Right renal cortex interstitium (tissue), 3 donors: ENCODE measurements at regions not wholly inside any gene's neighbourhood (a gene's known extent, or its start where the extent isn't known, plus 50 kb on each side); places are given as distances from the start of the nearest gene placed in this dataset.
"Not testable (repeated sequence)": the region's sequence is repeated elsewhere in the genome, so short reads cannot be mapped to it uniquely, and the experiment has no call there.

Experiments
- DNase-seq, 3 donors: peaks; one replicate each; pipeline ENCODE4 v3.0.0-alpha.2; 2013; ENCODE audit warnings: low read depth in 3 of 3, low spot score in 2 of 3

DNA sequence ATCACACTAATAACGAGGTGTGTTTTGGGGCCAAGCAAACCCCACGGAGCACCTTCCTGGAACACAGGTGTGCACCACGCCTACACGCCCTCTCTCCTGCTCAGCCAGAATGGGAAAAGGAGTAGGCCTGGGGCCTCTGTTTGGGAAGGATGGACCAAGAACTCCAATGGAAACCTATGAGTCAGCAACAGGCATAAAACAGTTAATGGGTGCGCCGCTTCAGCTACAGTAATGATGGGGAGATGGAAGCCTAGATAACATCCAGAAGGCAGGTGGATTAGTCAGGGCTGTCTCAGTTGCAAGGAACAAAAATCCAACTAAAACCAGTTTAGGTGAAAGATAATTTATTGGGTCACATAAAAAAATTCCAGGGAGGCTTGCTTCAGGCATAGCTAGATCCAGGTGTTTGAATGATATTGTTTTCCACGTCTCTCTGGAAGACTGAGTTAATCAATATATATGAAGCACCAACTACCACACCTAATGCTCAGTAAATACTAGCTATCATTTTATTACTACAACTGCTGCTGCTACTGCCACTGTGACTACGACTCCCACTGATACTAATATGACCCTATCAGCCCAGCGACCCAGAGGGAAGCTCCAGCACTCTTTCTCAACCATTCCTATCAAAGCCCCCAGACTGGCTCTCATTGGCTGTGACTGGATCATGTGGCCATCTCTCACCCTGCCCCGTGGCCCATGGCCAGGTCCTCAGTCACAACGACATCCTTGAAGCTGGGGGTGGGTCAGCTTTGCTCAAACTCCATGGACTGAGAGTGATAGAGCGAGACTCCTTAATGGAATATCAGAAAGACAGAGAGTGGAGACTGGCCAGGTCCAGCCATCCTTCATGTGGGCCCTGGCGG, 155.2 kb upstream of the PTPN1 start:
- DNase-seq: no peak

DNA sequence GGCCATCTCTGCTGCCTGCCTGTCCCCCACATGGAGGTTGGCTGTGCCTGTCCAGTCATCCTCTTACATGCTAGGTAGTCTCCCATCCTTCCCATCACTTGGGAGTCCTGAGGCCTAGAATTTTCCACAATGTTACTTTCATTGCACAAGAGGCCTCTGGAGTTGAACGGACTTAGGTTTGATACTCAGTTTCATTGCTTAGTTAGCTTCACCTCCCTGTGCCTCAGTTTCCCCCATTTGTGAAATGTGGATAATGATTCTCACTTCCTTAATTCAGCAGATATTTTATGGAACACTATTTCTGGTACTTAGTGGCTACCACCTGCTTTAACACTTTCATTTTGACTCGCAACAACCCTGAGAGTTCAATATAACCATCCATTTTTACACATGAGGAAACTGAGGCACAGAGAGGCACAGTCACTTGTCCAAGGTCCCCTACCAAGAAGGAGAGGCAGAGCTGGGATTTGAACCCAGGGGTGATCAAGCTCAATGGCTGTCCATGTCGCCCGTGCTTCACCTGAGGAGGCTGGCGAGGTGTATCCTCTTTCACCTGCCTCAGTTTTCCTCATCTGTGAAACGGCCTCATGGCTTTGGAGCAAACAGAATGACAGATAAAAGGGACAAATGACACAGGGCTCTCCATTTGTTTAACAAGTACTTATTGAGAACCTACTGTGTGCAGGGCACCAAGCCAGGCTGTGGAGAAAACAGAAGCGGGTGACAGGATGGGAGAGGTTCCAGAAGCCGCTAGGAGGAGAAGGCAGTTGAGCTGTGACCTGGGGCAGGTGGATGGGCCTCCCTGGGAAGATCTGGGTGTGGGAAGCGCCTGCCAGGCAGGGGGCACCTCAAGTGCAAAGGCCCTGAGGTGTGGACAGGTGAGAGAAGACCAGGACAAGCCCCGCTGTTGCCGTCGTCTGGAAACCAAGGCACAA, 154.3 kb upstream of the PTPN1 start:
- DNase-seq: no peak

DNA sequence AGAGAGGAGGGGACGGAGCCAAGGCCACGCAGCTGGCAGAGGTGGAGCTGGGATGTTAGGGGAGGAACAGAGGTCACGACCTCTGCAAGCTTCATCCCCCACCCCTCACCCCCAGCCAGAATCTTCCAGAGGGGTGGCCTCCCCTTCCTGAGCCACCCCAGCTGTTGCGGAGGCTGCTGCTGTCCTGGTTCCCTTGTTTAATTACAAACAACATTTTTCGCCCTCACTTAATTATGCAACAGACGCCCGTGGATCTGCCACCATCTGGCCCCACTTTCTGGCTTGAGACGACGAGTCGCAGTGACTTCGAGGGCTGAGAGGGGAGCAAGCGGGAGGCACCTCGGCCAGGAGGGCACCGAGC, 153.7 kb upstream of the PTPN1 start:
- no peak for DNase-seq

DNA sequence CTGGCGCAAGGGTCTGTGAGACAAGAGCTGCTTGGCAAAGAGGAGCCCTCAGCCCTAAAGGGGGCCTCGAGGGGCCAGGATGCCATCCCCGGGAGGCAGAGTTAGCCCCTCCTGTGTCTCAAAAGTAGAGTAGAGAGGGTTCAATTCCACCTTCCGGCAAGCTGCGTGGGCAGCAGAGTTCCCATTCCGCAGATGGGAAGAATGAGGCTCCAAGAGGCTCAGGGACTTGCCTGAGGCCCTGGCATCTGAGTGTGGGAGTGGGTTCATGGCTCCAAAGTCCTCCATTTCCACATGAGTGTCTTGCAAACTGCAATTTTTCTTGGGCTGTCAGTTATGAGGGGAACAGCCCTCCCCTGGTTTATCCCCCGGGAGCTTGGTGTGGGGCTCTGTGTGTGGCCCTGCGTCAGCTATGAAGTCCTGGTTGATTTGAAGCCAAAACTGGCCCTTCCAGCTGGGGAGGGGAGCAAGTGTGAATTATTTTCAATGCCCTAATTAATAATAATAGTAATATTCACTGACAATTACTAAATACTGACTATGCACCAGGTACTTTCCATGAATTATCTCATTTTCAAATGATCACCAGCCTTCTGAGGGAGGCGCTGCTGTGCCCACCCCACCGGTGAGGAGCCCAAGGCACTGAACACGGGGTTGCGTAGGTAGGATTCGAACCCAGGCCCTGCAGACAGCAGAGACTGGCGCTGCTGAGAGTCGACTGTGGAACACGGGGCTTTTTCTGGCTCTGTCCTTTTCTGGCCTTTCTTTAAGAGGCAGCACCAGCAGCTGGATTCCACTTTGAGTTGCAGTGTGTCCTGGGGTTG, 153.0 kb upstream of the PTPN1 start:
- no peak for DNase-seq

DNA sequence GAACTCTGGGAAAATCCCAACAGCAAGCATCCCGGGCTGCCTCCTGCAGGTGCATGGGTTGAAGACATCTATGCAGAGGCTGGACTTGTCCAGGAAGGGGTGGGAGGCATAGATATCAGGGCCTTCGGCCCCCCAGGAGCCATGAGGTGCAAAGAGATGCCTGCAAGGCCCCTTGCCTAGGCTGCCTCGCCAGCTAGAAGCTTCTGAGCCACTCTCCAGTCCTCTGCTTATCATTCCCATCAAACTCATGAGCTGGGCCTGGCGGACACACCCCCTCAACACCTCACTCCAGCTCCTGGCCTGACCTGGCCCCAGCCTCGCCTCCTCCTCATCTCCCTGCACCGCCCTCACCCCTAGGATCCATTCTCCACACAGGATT, 152.4 kb upstream of the PTPN1 start:
- DNase-seq: no peak

DNA sequence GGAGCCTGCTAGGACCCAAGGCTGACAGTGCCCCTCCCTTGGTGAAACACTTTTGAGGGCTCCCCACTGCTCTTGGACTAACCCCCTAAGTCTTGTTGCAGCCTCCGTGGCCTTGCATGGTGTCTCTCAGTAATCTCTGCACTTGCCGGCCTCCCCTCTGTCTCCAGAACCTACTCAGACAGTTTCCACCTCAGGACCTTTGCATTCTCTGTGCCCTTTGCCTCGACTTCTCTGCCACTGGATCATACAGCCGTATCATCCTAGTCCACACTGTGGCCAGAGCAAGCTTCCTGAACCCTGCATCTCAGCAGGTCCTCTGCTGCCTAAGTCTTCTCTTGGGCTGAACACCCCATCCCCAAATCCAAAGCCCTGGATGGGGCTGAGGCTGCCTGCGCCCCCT, 152.0 kb upstream of the PTPN1 start:
- no peak for DNase-seq

DNA sequence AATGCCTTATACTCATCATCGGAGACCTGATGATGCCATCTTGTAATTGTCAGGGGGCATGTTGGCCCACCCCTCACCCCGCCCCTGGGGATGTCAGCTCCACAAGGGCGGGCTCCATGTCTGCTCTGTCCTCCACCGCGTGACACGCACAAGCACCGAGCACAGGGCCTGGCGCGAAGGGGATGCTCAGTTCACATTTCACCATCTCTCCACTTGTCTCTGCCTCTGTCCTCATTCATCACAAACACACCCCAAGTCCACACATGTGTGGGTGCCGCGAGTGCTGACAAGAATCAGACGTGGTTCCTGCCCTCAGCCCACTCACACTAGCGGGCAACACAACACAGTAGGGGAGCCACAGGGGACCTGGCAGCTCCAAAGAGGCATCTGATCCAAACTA, 151.2 kb upstream of the PTPN1 start:
- DNase-seq: no peak

DNA sequence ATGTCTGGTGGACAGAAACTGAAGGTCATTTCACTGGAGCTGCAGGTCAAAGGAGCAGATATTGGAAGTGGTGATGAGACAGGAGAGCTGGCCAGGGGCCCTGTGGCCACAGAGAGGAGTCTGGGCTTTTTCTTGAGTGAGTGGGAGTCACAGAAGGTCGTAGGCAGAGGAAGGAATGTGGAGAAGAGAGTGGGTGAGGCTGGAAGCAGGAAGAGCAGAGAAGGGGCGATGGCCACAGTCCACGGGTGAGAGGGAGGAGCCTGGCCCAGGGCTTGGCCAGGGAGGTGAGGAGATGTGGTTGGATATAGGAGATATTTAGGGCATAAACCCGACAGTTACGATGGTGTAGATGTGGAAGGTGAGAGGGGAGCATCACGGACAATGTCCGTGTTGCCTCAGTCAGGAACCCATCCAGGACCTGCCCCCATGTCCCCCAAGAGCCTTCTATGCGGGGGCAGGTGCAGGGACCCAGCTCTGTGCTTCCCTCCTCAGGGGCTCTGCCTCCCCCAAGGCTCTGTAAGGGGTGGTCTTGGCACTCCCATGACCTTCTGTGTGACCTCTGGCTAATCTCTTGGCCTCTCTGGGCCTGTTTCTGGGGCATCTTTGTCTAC, 150.5 kb upstream of the PTPN1 start:
- DNase-seq: no peak

DNA sequence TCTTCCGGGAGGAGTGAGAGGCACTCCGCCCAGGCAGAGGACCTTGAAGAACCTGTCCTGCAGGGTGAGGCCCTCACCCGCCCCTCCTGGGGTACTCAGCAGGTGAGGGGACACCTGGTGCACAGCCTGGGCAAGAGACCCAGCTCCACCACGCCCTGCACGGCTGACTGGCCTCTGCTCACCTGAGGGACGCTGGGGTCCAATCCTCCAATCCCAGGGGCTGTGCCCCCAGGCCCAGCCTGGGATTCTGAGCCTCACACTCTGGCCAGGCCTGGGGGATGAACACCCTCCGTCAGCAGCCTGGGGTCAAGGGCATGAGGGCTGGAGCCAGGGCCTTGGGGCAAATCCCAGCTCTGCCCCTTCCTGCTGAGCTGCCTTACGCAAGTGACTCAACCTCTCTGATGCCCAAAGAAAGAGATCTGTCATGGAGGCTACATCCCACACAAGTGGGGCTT, 149.9 kb upstream of the PTPN1 start:
- DNase-seq: no peak

DNA sequence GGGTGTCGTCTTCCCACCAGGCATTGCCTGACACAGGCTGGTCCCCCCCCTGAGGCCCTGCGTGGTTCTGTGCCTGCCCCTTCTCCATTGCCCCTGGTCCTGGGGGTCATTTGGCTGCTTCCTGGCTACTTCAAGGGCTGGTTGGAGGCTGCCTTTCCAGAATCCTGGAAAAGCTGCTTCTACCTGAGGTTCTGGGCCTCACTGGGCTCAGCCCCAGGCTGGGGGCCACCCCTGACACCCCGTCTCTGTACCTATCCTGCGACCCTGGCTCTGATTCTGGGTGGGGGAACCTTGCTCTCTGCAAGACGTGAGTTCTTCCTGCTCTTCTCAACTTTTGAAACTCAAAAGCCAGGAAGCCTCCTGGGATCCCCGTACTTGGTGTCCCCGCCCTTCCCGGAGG, 149.3 kb upstream of the PTPN1 start:
- DNase-seq: no peak

DNA sequence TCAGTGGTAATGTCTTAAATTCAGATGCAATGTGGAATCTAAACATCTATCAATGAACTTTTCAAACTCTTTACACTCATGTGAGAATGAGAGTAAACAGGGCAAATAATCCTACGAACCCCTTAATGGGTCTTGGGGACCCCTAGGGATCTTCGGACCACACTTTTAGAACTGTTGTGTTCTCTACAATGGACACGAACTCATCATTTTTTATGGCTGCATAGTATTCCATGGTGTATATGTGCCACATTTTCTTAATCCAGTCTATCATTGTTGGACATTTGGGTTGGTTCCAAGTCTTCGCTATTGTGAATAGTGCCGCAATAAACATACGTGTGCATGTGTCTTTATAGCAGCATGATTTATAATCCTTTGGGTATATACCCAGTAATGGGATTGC, 148.0 kb upstream of the PTPN1 start:
- DNase-seq: not testable (repeated sequence)

DNA sequence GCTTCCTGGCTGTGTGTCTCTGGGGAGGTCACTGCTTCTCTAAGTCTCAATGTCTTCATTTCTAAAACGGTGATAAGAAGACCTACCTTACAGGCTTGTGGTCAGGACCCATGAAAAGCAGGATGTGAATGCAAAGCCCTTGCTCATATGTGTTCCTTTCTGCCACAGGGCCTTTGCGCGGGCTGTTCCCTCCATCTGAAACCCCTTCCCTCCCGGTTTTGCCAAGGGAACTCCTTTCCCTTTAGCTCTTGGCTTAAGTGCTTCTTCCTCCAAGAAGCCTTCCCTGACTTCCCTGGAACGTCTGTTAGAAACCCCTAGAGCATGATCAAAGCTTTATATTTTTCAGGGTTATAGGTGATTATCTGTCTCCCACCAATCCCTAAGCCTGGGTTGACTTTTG, 147.2 kb upstream of the PTPN1 start:
- DNase-seq: no peak

DNA sequence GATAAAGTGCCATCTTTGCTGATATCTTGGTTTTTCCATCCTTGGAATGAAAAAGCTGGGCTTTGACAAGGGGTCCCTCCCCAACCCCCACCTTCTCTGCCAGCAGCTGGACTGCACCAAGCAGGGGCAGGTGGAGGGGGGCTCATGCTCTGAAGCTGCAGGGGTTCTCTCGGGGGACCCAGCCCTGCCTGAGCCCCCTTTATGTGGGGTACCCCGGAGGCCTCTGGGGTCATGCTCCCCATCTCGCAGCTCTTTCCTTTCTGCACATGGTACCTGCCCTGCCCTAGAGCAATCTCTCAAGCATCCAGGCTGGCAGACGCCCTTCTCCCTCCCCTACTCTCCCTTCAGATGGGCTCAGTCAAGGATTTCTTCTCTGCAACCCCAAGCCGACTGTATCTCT, 146.7 kb upstream of the PTPN1 start:
- no peak for DNase-seq

DNA sequence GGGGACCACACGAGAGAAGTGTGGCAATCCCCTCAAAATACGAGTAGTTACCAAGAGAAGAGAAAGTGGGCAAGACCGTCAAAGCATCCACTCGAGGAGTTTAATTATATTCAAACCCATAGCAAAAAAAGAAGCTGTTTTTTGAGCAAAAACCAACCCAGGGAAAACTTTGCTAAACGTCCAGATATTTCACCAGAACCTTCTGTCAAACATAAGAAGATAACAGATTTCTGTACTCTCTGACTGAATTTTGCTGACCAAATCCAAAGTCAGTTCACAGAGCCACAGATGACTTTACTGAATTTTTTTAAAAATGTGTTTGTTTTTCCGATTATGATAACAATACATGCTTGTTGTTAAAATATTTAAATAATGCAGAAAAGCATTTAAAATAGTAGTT, 145.6 kb upstream of the PTPN1 start:
- DNase-seq: no peak

DNA sequence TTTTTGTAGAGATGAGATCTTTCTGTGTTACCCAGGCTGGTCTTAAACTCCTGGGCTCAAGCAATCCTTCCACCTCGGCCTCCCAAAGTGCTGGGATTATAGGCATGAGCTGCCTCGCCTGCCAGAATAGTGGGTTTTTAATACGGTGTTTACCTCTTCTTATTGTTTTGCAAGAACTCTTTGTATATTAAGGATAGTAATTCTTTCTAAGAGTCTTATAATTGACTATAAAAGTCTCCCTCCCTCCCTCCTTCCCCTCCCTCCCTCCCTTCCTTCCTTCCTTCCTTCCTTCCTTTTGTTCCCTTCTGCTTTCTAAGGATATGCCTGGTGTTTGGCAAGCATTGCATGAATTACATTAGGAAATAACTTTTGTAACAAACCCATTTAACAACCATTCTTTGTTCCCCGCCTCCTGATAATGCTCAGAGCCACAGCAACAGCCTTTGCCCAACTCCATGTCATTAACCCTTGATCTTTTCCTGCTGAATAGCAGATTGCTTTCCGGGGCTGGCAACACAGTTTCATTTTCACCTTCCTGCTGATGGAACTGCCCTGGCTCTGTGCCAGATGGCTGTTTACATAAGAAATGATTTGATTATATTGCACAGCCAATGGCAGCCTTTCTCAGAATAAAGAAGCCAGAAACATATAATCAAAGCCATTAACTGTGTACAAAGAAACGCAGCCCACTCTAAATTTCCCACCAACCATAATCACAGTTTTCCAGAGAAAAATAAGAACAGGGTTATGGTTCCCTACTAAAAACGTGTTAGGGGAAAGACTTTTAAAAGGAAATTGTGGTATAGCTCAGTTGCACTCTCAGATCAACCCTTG, 143.7 kb upstream of the PTPN1 start:
- peak in 2 of 3 donors; percentile 40 to 47 for DNase-seq

DNA sequence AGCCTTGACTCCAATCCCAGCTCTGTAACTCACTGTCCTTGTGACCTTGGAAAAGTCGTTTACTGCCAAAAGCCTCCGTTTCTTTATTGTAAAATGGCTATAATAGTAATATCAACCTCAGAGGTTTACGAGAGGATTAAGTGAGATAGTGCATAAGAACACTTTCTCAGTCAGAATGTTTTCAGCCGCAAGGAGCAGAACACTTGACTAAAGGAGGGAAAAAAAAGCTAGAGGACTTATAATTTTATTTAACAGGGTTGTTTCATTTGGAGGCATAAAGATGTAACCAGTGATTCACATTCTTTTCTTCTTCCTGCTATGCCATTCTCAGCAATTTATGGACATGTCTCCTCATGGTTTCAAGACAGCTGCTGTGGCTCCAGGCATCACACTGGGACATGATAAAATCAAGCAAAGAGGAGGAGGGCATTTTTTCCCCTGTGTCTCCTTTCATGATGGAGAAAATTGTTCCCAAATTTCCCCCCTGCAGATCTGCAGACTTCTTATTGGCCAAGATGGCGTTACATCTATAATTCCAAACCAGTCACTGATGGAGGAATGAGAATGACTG, 143.0 kb upstream of the PTPN1 start:
- no peak for DNase-seq

DNA sequence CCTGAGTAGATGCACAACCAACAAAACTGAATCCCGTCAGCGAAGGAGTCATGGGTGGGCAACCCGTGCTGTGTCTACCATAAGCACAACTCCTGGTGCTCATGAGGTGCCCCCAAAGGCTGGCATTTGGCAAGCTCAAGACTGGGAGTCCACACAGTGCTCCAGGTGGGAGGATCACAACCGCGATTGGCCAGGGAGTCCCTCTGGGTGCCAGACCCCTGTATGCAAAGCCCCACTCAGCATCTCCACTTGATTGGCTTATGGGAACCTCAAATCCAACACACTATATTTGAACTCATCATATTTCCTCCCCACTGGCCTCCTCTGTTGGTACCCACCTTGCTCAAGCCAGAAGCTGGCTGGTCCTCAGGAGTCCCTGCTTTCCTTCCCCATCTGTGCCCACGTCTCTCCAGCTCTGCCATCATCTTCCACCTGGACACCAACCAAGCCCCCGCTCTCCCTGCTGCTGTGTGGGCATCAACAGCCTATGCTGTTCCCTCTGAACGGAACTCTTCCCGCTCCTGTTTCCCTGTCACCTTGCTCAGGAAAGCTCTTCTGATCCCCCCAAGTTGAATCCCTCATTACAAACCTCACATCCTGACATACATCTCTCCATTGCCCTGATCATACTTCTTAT, 142.3 kb upstream of the PTPN1 start:
- no peak for DNase-seq

DNA sequence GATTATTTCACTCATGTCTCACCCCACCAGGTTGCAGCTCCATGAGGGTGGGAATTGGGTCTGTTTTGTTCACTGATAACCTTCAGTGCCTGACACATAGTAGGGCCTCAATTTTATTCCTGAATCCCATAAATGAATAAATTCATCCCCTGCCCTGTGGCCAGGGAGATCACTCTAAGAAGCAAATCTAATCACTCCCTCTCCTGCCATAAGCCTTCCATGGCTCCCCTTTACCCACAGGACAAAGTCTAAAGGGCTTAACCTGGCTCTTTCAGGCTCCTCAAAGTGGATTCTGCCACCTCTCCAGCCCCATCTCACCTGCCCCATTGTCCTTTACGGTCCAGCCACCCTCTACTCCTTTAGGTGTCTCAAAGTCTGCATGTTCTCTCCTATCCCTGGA, 141.8 kb upstream of the PTPN1 start:
- no peak for DNase-seq

DNA sequence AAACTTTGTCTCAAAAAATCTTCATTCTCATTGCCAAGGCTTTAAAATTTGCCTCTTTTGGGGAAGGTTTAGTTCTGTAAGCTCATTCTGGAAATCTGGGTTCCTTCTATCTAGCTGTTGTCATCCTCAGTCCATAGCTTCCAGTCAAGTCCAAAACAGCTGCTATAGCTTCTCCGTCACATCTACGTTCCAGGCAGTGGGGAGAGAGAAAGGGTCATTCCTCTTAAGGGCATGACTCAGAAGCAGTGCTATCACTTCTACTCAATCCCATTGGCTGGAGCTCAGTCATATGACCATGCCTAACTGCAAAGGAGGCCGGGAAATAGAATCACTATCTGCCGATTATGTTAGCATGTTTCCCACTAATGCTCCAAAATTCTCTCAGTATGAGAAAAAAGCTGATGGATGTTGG, 141.4 kb upstream of the PTPN1 start:
- DNase-seq: no peak
